H1 (cell line): ENCODE measurements at regions not wholly inside any gene's neighbourhood (a gene's known extent, or its start where the extent isn't known, plus 50 kb on each side); places are given as distances from the start of the nearest gene placed in this dataset.

Experiments
- CBX5 ChIP-seq: fragments of 300-800, 300-1000 bp; sonication (generic); IDR thresholded peaks from 2 replicates; pipeline ENCODE4 v1.7.1; 2016; ENCODE audit warnings: antibody characterized with exemption, low read length, low read depth
- EZH2 ChIP-seq: fragments of 200-600 bp; sonication (generic); IDR thresholded peaks from 2 replicates; pipeline ENCODE4 v1.7.1; 2012; ENCODE audit warnings: low read depth, mild to moderate bottlenecking, moderate library complexity, low read length, inconsistent platforms; ENCODE audit not compliant: severe bottlenecking
- GABPA ChIP-seq: IDR thresholded peaks from 2 replicates; pipeline ENCODE4 v1.6.1; 2011; ENCODE audit warnings: mild to moderate bottlenecking, low read length, moderate library complexity, borderline replicate concordance; ENCODE audit not compliant: insufficient read depth
- SP1 ChIP-seq: IDR thresholded peaks from 2 replicates; pipeline ENCODE4 v1.6.1; 2011; ENCODE audit warnings: low read depth, low read length
- SP4 ChIP-seq: IDR thresholded peaks from 2 replicates; pipeline ENCODE4 v1.6.1; 2012; ENCODE audit warnings: low read length, inconsistent platforms
- TBP ChIP-seq: IDR thresholded peaks from 2 replicates; pipeline ENCODE4 v1.6.1; 2011; ENCODE audit warnings: low read depth, low read length, improper control_type of control experiment
- TCF12 ChIP-seq: IDR thresholded peaks from 2 replicates; pipeline ENCODE4 v1.6.1; 2011; ENCODE audit warnings: low read depth, mild to moderate bottlenecking, low read length

DNA sequence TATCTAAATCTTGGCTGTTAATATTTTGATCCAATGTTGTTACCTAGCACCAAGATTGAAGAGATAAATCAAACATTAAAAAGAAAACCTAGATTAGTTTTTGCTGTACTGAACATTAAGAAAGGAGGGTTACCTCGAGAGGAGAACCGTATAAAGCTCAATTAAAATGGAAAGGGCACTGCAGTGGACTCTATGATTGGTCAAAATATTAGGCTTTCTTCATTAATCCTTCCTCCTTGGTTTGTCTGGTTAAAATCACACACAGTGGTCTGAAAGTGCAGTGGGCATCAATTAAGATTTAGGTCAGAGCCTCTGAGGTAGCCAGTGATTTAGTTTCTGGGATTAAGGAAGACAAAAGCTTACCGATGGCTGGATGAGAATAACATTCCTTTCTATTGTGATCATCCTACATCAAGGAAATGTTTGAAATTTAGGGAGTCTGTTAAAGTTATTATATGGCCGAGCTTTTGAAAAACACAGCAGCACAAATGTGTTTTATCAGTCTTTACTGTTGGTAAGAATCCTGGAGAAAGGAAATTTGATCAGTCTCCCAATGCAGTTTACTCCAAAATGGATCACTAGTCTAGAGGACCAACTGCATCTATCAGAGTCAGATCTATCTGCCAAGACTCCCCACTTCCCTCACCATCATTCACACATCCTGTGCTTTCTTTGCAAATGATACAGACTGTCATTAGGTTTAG lies 134.6 kb upstream of the NEDD9 start (continued):
- TF ChIP-seq GABPA (no peak), TCF12 (no peak), TBP (no peak), SP1 (no peak), SP4 (no peak), CBX5 (no peak), EZH2 (no peak)
